ENCODE measurements at regions not wholly inside any gene's neighbourhood (a gene's known extent, or its start where the extent isn't known, plus 50 kb on each side); places are given as distances from the start of the nearest gene placed in this dataset.
"Not testable (repeated sequence)": the region's sequence is repeated elsewhere in the genome, so short reads cannot be mapped to it uniquely, and the experiment has no call there.

DNA sequence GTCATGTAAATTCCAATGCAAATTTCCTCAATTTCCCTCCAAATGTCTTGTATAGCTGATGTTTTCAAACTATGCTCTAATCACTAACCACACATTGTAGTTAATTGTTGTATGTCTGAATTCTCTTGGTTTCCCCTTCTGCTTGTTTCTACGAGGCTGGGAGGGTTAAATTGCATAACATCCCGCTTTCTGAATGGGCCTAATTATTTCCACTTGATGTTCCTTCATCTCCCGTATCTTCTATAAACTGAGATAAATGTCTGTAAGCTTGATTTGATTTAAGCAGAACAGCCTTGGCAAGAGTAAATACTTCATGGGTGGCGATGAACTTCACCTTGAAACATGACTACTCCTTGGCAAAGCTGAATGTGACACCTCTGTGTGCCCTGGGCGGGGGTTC, 72.2 kb downstream of the SERINC2 start:
- ATAC-seq, result no peak

GRCh38 chr1:31487143-31487542, 74.1 kb downstream of the SERINC2 start:
- peak in 1 of 2 donors; percentile 53 for ATAC-seq

DNA sequence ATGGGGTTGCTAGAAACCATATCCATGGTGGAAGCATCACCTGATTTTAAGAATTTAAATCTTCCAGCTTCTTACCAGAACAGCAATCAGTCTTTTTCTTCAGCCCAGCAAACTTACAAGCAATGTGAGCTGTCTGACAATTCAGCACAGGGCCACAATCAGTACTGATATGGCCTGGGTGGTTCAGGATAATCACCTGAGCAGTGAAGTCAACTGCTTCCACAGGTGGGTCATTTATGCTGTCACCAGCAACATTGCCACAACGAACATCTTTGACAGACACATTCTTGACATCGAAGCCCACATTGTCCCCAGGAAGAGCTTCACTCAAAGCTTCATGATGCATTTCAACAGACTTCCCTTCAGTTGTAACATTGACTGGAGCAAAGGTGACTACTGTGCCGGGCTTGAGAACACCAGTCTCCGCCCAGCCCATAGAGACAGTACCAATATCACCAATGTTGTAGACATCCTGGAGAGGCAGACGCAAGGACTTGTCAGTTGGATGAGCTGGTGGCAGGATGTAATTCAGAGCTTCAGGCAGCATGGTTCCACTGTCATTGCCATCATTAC, 74.8 kb downstream of the SERINC2 start:
- ATAC-seq, result no peak

DNA sequence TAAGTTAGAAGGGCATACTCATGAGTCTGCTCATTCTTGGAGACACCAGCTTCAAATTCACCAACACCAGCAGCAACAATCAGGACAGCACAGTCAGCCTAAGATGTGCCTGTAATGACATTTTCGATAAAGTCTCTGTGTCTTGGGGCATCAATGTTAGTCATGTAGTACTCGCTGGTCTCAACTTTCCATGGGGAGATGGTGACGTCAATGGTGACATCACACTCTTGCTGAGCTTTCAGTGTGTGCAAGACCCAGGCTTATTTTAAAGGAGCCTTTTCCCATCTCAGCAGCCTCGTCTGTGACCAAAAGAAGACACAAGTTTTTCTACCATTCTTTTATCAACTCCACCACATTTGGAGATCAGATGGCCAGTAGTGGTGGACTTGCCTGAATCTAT, 75.5 kb downstream of the SERINC2 start:
- no peak for ATAC-seq

DNA sequence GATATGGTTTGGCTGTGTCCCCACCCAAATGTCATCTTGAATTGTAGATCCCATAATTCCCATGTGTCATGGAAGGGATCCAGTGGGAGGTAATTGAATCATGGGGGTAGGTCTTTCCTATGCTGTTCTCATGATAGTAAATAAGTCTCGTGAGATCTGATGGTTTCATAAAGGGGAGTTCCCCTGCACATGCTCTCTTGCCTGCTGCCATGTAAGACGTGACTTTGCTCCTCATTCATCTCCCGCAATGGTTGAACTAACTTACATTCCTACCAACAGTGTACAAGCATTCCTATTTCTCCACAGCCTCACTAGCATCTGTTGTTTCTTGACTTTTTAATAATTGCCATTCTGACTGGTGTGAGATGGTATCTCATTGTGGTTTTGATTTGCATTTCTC, 76.6 kb downstream of the SERINC2 start:
- not testable (repeated sequence) for ATAC-seq

GRCh38 chr1:31490596-31490995, 77.6 kb downstream of the SERINC2 start:
- ATAC-seq, result peak in 1 of 2 donors; percentile 13

DNA sequence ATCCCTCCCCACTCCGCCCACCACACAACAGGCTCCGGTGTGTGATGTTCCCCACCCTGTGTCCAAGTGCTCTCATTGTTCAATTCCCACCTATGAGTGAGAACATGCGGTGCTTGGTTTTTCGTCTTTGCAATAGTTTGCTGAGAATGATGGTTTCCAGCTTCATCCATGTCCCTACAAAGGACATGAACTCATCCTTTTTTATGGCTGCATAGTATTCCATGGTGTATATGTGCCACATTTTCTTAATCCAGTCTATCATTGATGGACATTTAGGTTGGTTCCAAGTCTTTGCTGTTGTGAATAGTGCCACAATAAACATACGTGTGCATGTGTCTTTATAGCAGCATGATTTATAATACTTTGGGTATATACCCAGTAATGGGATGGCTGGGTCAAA, 81.0 kb upstream of the TINAGL1 start:
- not testable (repeated sequence) for ATAC-seq

DNA sequence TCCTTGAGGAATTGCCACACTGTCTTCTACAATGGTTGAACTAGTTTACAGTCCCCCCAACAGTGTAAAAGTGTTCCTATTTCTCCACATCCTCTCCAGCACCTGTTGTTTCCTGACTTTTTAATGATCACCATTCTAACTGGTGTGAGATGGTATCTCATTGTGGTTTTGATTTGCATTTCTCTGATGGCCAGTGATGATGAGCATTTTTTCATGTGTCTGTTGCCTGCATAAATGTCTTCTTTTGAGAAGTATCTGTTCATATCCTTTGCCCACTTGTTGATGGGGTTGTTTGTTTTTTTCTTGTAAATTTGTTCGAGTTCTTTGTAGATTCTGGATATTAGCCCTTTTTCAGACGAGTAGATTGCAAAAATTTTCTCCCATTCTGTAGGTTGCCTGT, 80.5 kb upstream of the TINAGL1 start:
- ATAC-seq, result not testable (repeated sequence)

GRCh38 chr1:31497601-31498000, 78.7 kb upstream of the TINAGL1 start:
- ATAC-seq, result no peak

- ATAC-seq, result no peak
Observed at GRCh38 chr1:31498376-31499040, 77.8 kb upstream of the TINAGL1 start.

DNA sequence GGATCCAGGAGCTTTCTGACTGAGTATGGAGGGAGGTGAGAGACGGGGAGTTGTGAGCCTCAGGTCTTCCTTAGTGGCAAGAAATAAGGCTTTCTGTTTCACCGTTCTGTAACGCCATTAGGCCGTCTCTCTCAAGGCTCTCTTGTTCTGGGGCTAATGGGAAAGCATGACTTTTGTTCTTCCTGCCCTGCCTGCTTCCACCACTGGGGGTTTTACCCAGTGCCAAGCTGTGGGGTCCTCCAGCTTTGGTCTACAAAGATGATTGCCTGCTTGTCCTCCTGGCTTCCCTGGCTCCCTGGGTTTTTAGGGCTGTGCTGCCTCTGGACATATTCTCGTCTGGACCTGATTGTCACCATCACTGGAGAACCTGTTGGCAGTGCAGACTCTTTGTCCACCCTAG, 74.8 kb upstream of the TINAGL1 start:
- no peak for ATAC-seq

GRCh38 chr1:31502253-31502652, 74.1 kb upstream of the TINAGL1 start:
- ATAC-seq, result no peak

DNA sequence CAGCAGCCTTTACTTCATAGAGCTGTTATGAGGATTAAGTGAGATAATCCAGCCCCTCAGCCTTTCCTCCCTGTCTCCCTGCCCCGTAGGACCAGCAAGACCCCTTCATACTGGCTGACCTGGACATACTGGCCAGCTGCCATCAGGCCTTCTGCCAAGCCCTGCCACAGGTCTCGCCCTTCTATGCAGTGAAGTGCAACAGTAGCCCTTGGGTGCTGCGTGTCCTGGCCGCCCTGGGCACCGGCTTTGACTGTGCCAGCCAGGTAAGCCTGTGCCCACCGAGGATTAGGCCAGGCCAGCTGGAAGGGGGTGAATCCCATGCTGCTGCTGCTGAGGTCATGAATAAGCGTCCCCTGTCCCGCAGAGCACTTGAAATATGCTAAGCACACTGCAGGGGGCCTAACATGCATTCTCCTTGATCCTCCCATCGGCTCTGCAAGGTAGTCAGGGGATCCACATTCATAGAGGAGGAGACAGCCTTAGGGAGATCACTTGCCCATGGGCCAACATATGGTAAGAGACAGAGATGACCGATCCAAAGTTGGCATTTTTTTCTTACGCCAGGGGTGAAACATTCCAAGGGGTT, 73.3 kb upstream of the TINAGL1 start:
- no peak for ATAC-seq

DNA sequence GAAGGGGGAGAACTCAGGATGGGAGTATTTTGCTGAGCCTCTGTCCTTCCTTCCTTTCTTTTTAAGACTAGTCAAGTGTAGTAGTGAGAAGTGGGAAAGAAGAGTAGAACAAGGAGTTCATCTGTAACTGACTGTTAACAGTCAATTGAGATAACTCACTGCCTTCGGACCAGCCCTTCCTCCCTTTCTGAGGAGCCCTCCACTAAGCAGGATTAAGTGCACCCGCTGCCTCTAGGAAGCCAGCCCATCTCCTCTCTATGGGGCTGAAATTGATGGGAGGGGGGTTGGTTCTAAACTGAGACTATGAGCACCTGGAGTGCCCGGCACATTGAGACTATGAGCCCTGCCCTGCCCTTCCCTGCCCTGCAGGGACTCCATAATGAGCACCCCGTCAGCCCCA, 72.7 kb upstream of the TINAGL1 start:
- no peak for ATAC-seq

DNA sequence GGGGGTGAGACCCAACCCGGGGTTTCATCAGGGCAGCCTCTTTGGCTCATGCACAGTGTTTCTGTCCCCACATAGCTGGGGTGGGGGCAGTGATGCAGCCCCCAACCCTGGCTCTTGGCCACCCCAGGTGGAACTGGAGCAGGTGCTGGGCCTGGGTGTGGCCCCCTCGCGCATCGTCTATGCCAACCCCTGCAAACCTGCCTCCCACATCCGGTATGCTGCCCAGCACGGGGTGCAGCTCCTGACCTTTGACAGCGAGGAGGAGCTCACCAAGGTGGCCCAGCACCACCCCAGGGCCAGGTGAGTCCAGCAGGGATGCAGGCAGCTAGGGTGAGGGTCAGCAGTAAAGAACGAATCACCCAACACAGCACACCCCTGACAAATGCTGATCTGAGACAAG, 72.3 kb upstream of the TINAGL1 start:
- ATAC-seq, result no peak

DNA sequence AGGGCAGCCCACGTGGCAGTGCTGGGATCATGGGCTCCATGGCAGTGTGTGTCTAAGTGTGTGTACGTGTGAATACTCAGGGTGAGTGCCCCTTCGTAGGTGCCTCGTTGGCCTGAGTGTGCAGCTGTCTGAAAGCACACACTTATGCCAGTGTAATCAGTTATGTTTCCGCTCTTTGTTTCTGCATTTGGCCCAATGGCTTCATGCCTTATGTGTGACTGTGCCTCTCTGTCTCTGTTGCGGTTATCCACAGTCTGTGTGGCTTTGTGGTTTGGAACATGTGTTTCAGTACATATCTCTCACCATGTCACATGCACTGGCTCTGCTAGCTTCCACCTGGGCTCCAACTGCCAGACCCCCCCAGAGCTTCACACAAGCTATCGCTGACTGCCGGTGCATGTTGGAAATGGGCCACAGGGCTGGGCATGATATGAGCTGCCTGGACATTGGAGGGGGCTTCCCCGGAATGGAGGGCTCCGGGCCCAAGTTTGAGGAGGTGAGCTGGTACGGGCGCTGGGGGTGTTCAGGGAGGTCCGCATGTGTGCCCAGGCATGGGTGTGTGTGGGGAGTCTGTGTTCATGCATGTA, 70.3 kb upstream of the TINAGL1 start:
- ATAC-seq, result peak; percentile 30 to 51

- no peak for ATAC-seq
Observed at GRCh38 chr1:31507221-31507620, 69.1 kb upstream of the TINAGL1 start.

DNA sequence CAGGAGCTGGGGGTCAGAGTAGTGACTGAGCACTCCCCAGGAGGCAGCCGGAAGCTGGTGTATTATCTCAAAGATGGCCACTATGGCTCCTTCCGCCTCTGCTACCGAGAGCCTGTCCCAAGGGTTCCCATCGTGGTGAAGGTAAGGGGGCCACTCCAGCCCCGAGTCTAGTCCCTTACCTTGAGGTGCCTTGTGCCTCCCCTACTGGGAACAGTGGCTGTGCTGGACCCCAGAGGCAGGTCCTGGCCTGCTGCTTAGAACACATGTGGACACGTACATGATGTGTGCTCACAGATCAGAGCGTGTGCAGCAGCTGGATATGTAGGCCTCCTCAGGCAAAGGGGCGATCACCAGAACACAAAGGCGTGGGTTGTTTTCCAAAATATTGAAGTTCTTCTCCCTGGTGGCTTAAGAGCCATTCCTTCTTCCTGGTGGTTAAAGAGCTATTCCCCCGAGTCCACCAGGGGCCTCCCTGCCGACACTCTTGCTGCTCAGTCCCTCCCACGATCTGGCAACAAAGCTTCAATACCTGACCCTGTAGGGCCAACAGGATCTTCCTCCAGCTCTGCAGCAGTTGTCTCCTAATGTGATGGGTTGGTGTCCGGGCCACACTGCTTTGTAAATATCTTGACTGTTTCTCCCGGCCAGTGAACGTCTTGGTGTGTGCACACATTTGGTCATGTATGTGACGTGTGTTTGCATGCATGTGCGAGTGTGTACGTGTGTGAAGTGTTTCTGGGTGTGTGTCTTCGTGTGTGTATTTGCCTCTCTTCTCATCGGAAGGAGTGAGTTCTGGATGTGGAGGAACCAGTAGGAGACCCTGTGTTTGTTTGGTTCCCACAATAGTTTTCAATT, 68.4 kb upstream of the TINAGL1 start:
- no peak for ATAC-seq

GRCh38 chr1:31509124-31510072, 66.9 kb upstream of the TINAGL1 start:
- no peak for ATAC-seq

- ATAC-seq, result no peak
Observed at GRCh38 chr1:31510304-31510703, 66.0 kb upstream of the TINAGL1 start.

DNA sequence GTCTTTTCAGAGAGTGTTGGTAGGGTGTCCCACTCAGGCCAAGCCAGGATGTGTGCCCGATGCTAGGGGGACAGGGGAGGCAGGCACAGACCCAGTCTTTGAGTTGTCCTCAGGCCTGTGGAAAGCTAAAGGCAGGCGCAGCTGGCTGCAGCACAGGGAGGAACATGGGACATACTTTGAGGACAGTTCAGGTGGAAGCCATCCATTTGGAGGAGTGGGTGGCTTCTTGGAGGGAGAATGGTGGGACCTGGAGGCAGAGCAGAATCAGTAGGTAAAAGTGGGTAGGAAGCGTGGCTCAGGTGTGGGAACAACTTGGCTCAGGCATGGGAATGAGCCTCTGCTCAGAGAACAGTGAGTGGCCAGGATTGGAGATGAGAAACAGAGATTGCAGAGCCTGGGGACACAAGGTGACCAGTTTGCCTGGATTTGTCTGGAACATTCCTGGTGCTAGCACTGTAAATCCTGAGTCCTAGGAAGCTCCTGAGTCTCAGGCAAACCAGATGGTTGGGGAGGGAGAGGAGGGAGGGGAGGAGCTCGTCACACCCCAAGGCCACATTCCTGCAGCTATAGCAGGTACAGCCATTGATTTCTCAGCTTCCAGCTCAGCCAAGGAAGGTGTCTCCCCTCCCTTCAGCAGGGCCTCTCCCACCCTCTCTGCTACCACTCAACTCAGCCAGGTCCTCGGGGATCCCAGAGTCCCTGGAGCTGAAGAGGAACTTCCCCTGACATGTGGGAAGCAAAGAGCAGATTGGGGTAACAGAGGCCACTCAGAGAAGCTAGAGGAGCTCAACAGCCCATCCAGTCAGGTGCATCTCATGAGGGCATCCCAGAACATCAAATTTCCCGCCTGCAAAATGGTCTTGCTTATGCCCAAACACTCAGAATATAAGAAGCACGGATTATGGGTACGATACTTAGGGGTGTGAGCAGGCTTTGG, 65.2 kb upstream of the TINAGL1 start:
- no peak for ATAC-seq

Data from activated CD4-positive, CD25-positive, alpha-beta regulatory T cell treated with anti-CD3 and anti-CD28 coated beads, Interleukin-2, amount 50 U/mL, for 24 hours (primary cell).